NCI-H1436 treated with DMSO at 0.1 percent for 48 hours (cell line): ENCODE measurements at regions not wholly inside any gene's neighbourhood (a gene's known extent, or its start where the extent isn't known, plus 50 kb on each side); places are given as distances from the start of the nearest gene placed in this dataset.

Source experiments
- DNase-seq: peaks from one replicate; lab custom pipeline; 2025; lab: John Stamatoyannopoulos, UW

DNA sequence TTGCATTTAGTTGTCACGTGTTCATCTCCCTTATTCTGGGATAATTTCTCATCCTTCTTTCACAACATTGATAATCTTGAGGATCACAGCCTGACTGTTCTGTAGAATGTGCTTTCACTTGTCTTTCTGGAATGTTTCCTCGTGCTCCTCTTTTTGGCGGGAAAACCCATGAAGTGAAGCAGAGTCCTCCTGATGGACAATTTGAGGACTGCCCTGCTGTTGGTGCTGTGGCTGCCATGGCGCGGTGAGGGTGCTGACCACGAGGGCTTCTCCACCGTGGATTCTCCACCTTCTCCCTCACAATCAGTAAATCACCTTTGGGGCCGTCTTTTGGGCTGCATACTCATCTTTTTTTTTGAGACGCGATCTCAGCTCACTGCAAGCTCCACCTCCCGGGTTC lies 946.9 kb downstream of the BRD1 start:
- no peak for DNase-seq

DNA sequence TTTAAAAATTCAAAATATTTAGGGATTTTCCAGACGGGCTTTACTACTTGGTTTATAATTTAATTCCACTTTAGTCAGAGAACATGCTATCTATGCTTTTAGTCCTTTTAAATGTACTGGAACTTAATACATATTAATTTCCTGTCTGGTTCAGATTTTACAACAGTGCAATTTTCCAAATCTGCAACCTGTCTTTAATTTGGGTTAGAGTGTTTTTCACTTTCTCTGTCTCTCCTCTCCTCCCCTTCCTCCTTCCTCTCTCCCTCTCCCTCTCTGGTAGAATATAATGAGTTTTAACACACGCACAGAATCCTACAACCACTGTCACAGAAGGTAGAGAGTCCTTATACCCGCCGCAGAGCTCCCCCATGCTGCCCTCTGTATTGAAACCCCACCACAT lies 950.7 kb downstream of the BRD1 start:
- no peak for DNase-seq

DNA sequence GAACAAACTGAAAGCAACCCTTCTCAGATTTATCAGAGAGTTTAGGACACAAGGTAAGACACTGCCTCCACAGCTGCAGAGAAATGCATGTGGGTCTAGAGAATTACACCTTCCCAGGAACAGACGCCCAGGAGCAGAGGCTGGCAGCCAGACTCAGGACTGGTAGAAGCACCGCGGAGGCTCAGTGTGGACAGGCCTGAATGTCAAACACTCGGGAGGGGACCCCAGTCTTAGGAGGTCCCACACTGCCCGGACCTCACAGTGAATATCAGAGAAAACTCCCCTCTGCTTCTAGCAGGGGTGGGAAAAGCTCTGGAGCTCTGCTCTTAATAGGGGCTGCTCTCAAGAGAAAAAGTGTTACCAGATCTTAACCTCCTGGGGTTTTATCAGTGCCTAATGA lies 952.7 kb downstream of the BRD1 start:
- no peak for DNase-seq

DNA sequence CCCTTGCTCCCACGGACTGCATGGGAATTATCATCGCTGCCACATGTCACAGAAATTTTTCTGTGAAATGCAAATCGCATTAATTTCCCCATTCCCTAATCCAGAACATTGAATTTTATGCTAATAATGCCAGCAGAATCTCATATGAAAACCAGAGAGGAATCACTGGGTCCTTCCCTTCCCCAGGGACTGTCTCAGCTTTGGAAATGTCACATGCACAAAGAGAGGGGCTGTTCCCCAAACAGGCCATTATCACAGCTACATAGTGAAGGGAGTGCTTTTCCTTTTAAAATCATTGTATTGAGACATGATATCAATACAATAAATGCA lies 954.5 kb downstream of the BRD1 start:
- no peak for DNase-seq

DNA sequence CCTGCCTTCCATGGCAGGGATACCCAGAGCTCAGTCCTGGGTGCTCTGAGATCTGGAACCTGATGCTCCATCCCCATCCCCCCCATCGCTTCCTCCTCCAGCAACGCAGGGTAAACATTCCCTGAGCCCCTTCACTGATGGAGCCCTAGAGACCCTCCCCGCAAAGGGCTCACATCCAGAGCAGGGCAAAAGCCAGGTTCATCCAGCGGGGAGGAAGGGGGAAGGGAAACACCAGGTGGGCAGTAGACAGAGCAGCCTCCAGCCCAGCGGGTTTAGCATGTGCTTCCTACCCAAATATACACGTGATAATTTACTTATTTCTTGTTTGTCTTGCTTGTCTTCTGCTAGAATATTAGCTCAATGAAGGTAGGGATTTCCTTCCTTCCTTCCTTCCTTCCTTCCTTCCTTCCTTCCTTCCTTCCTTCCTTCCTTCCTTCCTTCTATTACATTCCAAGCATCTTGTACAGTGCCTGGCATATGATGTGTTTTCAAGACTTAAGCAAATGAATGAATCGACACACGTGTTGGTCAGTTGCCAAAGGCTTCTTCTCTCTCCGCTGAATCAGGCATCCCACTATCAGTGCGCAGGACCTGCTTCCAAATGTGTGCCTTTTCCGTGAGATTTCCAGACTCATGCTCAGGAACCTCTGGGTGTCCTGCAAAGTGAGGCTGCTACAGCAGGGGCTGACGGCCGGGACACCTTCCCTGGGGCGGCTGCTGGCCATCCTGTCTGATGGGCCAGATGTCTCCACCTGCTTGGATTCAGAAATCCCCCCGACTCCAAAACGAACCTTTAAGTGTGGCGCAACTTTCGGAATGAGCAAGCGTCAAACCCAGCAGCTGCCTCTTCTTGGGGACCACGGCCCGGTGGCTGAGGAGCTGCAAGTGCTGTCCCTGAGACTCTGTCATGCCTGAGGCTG lies 955.1 kb downstream of the BRD1 start:
- DNase-seq = no peak

DNA sequence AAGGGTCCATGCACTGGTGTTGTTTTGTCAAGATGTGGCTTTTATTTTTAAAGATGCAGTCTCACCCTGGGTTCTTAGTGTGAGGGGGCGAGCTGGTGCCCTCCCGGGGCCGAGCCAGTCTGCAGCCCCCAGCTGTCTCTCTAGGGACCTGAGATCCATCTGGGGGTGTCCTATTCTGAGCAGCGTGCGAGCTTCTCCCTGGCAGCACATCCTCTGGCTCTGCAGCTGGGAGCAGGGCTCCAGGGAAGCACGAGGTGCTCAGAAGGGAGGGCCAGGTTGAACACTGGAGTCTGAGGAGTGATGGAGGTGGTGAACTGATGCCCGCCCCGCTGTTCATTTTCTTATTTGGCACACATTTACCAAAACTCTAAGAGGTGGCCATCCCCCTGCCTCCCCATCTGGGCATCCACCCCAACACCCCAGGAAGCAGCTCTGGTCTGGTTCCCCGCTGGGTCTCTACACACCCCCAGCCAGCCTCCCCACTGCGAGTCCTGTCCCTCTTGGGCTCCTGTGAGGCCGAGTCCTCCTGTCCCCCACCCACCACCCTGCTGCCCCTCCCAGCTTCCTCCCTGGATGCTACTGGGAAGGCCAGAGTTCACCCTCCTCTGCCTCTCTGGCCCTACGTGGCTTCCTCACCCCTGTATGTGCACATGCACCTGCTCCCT lies 956.4 kb downstream of the BRD1 start:
- no peak for DNase-seq

DNA sequence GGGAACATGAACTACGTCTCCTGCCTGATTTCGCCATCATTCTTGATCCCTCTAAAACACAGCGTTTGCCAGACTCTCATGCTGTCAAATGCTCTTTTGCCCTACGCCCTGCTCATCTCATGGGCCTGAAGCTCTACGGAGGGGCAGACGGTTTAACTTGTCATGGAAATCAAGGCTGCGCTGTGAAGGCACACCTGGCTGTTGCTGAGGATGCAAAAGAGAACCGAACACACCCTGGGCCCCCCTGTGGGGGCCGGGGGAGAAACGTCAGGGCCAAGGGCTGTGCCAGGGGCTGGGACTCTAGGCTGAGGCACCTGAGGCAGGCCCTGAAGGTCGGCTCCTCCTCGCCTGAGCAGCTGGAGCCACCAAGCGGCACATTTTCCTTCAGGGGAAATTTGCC lies 957.2 kb downstream of the BRD1 start:
- DNase-seq = no peak

DNA sequence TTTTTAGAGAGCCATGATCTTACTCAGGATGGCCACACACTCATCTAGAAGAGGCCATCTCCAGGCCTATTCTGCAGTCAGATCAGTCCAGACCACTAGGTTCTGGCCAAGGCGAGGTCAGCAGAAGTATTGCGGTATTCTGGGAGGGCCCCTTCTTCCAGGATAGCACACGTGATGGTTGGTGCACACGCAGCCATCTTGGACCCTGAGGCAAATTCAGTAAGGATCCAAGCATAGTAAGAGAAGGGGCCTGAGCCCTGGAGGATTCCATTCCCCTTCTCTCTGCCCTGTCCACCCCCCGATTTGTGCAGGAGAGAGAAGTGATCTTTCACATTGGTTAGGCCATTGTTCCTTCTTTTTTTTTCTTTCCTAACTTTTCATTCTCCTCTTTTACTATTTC lies 957.9 kb downstream of the BRD1 start:
- no peak for DNase-seq

DNA sequence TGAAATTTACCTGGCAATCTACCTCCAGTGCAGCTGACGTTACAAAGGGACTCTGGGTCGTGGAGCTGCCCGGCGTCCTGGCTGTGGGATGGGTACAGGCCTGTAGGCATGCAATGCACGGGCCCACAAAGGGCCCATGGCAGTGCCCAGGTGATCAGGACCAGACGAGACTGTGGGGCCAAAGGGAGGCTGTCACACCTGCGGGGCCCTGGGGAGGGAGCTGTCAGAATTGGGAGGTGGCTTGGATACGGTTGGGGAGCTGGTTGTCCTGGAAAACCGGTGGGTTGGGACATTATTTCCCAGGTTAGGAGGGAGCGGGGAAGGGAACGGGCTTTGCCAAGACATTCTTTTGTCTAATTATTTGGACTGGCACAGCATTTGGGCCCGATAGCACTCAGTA lies 958.5 kb downstream of the BRD1 start:
- no peak for DNase-seq

DNA sequence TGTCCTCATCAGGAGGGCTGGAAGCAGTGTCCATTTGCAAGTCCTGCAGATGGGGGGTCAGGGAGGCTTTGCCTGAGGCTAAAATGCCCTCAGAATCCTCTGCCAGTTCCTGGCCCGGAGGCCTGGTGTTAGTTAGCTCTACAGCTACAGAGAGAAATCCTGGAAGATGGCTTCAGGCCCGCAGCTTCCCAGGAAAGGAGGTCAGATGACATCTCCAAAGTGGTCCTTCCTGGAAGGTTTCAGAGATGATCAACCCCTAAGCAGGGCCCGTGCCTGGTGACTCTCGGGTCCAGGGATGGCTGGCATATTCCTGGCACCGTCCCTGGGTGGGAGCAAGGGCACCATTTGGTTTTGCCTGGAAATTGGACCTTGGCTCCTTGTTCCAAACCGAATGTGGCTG lies 959.1 kb downstream of the BRD1 start:
- DNase-seq = no peak

DNA sequence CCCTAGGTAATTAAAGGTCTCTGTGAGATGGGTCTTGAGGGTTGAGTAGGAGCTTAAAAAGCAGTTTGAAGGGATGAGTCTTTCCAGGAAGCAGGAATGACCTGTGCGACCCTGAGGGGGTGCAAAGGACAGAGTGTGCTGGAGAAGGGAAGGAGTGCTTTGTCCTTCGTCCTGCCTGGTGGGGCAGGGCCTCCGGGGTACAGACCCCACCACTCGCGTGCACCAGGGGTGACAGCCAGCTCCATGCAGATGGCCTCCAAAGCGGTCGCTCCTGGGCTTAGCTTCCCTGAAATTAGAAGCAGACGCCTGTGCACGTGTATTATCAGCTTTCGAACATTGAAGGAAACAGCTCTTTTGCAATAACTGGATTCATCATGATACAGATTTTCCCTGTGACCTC lies 959.8 kb downstream of the BRD1 start:
- DNase-seq = no peak

DNA sequence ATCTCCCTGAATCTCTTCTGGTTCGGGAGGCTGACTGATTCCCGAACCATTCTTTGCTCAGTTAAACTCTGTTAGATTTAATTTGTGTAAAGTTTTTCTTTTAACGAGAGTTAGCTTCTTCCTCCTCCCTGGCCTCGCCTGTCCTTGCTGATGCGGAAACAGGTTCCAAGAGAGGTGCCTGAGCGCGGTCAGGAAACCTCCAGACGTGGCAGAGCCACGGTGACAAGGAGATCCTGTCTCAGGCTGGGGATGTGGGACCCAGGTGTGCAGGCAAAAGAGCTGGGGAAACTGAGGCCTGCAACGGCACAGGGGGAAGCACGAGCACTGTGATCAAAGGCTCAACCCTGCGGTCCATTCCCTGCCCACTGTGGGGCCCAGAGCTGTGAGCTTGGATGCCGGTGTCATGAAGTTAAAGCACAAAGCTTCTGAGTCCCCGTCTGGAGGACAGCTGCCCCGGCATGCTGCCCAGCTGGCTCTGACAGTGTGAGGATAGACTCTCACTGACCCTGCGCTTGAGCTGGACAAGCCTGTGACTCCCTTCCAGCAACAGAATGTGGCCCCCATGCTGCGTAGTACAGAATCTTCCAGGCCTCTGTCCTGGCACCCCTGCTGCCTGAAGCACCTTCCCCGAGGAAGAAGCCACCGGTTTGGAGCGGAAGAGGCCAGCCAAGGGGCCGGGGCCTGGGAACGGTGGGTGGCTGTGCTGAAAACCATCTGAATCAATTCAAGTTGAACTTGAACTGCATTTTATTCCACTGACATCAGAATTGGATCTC lies 960.6 kb downstream of the BRD1 start:
- DNase-seq = no peak

DNA sequence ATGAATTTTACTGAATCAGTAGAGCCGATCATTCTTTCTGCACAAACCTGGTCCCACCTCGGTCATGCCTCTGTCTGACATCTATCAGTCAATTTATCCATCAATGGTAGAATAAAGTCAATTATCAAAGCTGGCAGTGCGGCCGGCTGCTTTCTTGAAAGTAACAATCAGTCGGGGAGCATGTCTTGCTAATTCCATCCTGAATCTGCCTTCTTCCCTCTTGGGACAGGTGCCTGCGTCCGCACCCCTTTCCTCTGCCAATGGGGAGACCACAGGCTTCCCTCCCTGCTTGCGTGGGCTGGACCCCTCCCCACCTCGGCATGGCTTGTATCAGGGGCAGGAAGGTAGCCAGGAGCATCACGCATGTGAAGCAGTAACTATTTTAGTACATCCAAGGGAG lies 962.9 kb downstream of the BRD1 start:
- no peak for DNase-seq

DNA sequence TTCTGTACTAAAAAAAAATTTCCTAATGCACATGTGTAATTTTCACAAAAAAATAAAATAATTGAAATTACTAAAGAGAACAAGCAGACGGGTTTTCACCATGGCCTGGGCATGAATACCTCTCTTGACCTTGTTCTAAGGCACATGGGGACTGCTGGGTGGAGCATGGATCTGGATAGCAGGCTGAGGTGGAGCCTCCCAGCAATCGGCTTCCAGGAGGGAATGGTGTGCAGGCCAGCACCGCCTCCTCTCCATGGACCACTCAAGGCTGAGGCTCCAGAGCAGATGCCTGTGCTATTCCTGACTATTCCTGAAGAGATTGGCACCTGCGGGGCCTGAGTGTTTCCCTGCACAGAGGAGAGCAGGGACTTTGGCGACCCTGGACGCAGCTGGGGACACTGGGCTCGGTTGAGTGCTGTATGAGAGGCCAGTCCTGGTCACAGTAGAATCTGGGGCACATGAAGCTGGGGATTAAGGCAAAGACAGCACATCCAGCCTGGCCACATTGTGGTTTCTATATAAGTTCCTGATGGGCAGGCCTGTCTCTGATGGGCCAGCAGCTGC lies 963.6 kb downstream of the BRD1 start:
- DNase-seq = no peak

DNA sequence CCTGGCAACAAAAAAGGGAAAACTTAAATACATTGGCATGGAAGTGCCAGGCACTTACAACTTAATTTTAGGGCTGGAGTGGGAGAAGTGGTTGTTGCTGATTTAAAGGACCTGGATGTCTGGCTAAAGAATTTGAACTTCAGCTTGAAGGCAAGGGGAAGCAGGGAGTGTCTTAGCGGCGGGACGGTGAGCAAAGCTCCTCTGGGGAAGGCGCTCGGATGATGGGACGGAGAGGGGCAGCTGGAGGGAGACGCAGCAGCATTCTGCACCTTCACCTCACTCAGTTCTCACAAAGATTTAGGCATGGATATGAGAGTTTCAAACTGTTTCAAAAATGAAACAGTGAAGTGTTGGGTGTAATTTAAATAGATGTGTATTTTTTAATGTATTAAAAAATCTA lies 967.1 kb downstream of the BRD1 start:
- no peak for DNase-seq

DNA sequence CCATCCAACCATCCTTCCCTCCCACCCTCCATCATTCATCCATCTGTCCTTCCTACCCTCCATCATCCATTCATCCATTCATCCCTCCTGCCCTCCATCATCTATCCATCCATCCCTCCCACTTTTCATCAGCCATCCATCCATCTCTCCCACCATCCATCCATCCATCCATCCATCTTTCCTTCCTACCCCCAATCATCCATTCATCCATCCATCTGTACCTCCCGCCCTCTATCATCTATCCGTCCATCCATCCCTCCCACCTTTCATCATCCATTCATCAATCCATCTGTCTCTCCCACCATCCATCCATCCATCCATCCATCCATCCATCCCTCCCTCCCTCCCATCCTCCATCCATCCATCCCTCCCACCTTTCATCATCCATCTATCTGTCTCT lies 968.8 kb downstream of the BRD1 start:
- no peak for DNase-seq

DNA sequence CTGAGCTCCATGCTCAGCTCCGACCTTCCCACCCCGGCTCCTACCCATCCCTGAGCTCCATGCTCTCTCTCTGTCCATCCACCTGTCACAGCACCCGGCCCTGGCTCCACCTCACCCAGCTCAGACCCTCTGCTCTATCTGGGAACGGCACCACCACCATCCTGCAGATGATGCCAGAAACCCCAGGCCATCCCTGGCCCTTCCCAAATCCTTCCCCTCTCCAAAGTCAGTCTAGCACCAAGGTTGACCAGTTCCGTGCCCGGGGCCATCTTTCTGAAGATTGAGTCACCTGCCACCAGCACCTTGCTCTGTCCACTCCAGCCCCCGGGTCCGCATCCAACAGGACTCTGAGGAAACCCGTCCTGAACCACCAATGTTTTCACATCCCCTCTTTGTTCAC lies 969.6 kb downstream of the BRD1 start:
- no peak for DNase-seq

DNA sequence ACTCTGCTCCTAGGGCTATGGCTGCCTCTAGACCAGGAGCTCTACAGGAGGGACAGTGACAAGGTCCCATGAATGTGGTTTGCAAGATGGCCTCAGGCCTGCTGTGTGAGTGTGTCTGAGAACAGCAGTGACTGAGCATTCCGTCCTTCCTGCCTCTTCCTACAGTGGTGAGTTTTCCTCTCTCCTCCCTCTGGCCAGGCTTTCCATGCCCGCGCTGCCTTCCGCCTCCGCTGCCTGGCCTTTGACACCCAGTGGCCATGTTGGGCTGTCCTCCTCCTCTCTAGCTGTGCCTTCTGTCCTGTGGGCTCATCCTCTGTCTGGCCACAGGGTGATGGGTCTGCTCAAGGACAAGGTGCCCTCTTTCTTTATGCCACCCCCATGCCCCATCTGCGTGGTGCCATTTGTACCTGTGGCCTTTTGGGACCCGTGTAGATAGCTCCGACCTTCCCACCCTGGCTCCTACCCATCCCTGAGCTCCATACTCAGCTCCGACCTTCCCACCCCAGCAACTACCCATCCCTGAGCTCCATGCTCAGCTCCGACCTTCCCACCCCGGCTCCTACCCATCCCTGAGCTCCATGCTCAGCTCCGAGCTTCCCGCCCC lies 970.4 kb downstream of the BRD1 start:
- no peak for DNase-seq

DNA sequence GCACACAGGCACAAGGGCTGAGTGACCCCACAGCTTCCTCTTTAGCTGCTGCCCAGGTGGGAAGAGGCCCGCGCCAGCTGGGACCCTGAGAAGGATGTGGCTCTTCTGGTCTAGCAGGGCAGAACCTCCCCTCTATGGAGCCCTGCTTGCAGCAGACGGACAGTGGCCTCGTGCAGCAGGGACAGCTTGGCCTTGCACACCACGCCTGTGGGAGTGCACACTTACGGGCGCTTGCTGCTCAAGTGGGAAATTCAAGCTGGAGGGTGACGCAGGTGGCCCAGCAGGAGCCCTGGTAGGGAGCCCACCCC lies 971.4 kb downstream of the BRD1 start:
- no peak for DNase-seq

DNA sequence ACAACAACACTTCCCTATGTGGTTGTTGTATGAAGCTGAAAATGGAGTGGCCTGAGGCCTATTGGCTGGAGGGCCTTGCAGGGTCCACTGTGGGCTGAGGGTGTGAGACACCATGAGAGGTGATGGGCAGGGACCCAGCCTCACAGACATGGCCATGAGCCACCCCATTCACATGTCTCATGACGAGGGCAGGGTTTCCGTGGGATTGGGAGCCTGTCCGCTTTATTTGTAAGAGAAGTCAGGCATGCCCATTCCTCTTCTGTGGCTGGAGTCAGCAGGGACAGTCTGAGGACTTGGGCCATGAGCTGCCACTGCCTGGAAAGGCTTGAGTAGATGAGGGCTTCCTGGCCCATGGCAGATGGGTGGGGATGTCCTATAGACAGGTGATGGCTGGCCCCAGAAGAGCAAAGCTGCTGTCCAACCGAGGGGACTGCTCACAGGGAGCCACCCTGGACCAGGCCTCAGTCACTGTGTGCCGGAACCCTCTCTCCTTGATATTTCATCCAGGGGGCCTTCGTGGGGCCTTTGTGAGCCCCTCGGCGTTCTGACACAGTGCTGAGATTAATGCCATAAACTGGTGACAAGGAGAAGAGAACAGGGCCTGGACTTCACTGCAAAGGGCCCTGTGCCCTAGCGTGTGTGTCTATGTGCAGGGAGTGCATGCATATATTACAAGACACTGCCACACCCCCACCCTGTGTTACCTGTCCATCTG lies 971.9 kb downstream of the BRD1 start:
- DNase-seq = no peak

DNA sequence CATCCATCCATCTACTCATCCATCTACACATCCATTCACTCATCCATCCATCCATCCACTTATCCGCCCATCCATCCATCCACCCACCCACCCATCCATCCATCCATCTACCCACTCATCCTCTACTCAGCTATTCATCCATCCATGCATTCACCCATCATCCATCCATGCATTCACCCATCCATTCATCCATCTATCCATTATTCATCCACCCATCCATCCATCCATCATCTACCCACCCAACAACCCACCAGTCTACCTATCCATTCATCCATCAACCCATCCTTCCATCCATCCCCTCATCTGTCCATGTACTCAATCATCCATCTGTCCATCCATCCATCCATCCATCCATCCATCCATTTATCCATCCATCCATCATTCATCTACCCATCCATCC lies 972.7 kb downstream of the BRD1 start:
- no peak for DNase-seq
